ENCODE measurements at regions not wholly inside any gene's neighbourhood (a gene's known extent, or its start where the extent isn't known, plus 50 kb on each side); places are given as distances from the start of the nearest gene placed in this dataset.
A peak's percentile ranks its signal among the peaks of the same experiment; 100 is the strongest.
"Not testable (repeated sequence)": the region's sequence is repeated elsewhere in the genome, so short reads cannot be mapped to it uniquely, and the experiment has no call there.

GRCh38 chr13:50740052-50740741 lies 103.3 kb downstream of the DLEU7 start:
- 66 to 79% methylated on average over 3 of the region's 3 CpGs for WGBS, 2 donors
- TF ChIP-seq POLR2A (IDR thresholded peaks at IDR 0.05), result no peak
- no peak overlapping the region for H3K4me3 ChIP-seq (ENCODE audit: low read depth, poor library complexity, severe bottlenecking)
- no peak for DNase-seq (ENCODE audit: low spot score in 2 of 2)
- intact Hi-C loops (cut with DNase I; ENCODE audit: low total_unique reads), result no loop called here

GRCh38 chr13:50742353-50742752 lies 101.1 kb downstream of the DLEU7 start:
- H3K4me3 ChIP-seq (ENCODE audit: low read depth, poor library complexity, severe bottlenecking), result no peak overlapping the region
- intact Hi-C loops (cut with DNase I; ENCODE audit: low total_unique reads), result no loop called here
- DNase-seq (ENCODE audit: low spot score in 2 of 2), result no peak
- WGBS, 2 donors, result 98 to 99% methylated on average over 2 of the region's 2 CpGs
- TF ChIP-seq CTCF (IDR thresholded peaks at IDR 0.05) (no peak), POLR2A (IDR thresholded peaks at IDR 0.05) (no peak)

GRCh38 chr13:50742968-50743367 lies 100.5 kb downstream of the DLEU7 start:
- DNase-seq (ENCODE audit: low spot score in 2 of 2), result no peak
- intact Hi-C loops (cut with DNase I; ENCODE audit: low total_unique reads), result no loop called here
- TF ChIP-seq POLR2A (IDR thresholded peaks at IDR 0.05) (no peak), CTCF (IDR thresholded peaks at IDR 0.05) (no peak)

GRCh38 chr13:50744116-50744660 lies 99.3 kb downstream of the DLEU7 start:
- no peak for DNase-seq (ENCODE audit: low spot score in 2 of 2)
- 94 to 95% methylated on average over 6 of the region's 6 CpGs for WGBS, 2 donors
- no peak overlapping the region for H3K4me3 ChIP-seq (ENCODE audit: low read depth, poor library complexity, severe bottlenecking)
- intact Hi-C loops (cut with DNase I; ENCODE audit: low total_unique reads), result no loop called here
- TF ChIP-seq CTCF (IDR thresholded peaks at IDR 0.05), result no peak
- no peak for TF ChIP-seq POLR2A (IDR thresholded peaks at IDR 0.05)

More at GRCh38 chr13:50742968-50743367, 100.5 kb downstream of the DLEU7 start:
- no peak overlapping the region for H3K4me3 ChIP-seq (ENCODE audit: low read depth, poor library complexity, severe bottlenecking)

GRCh38 chr13:50745542-50746115 lies 97.9 kb downstream of the DLEU7 start:
- WGBS, 2 donors, result 84% methylated on average over 4 of the region's 4 CpGs
- intact Hi-C loops (cut with DNase I; ENCODE audit: low total_unique reads), result no loop called here
- DNase-seq (ENCODE audit: low spot score in 2 of 2), result no peak
- no peak for TF ChIP-seq CTCF (IDR thresholded peaks at IDR 0.05)
- no peak for TF ChIP-seq POLR2A (IDR thresholded peaks at IDR 0.05)
- no peak overlapping the region for H3K4me3 ChIP-seq (ENCODE audit: low read depth, poor library complexity, severe bottlenecking)

- 59 to 60% methylated on average over 3 of the region's 3 CpGs for whole genome bisulfite sequencing, 2 donors
- DNase-seq (ENCODE audit: low spot score in 2 of 2), result no peak
- TF ChIP-seq CTCF (IDR thresholded peaks at IDR 0.05) (no peak), POLR2A (IDR thresholded peaks at IDR 0.05) (no peak)
- H3K4me3 ChIP-seq (ENCODE audit: low read depth, poor library complexity, severe bottlenecking), result no peak overlapping the region
- intact Hi-C loops (cut with DNase I; ENCODE audit: low total_unique reads), result no loop called here
These were observed 95.6 kb downstream of the DLEU7 start for GRCh38 chr13:50747737-50748350.

GRCh38 chr13:50753221-50753620 lies 90.3 kb downstream of the DLEU7 start:
- DNase-seq (ENCODE audit: low spot score in 2 of 2); H3K4me3 ChIP-seq (ENCODE audit: low read depth, poor library complexity, severe bottlenecking); intact Hi-C loops (cut with DNase I; ENCODE audit: low total_unique reads): not testable (repeated sequence)
- WGBS, 2 donors, result 95 to 100% methylated on average over 10 to 13 of the region's 17 CpGs

- H3K4me3 ChIP-seq (ENCODE audit: low read depth, poor library complexity, severe bottlenecking); intact Hi-C loops (cut with DNase I; ENCODE audit: low total_unique reads): not testable (repeated sequence)
- peak in 1 of 2 donors; percentile 65 for DNase-seq (ENCODE audit: low spot score in 2 of 2)
- WGBS, 2 donors, result 42 to 44% methylated on average over 8 of the region's 8 CpGs
These were observed 87.4 kb downstream of the DLEU7 start for GRCh38 chr13:50755862-50756685.

Measured in lower leg skin (tissue), 4 donors.